OCI-LY1 (cell line): ENCODE measurements at regions not wholly inside any gene's neighbourhood (a gene's known extent, or its start where the extent isn't known, plus 50 kb on each side); places are given as distances from the start of the nearest gene placed in this dataset.

Experiments used
- H2AFZ ChIP-seq: fragments of 200-600 bp; sonication (generic), shearing (Covaris generic); 2 replicates; pipeline ENCODE4 v1.6.0; 2014; ENCODE audit warnings: antibody characterized with exemption, mild to moderate bottlenecking, low read length
- H3F3A ChIP-seq: fragments of 200-600 bp; sonication (generic), shearing (Covaris generic); 2 replicates; pipeline ENCODE4 v1.6.0; 2014; ENCODE audit warnings: mild to moderate bottlenecking, antibody characterized with exemption, low read length, moderate library complexity; ENCODE audit not compliant: insufficient read depth
- H3K27ac ChIP-seq: fragments of 200-600 bp; sonication (generic); 2 replicates; pipeline ENCODE4 v1.5.1; 2014; ENCODE audit warnings: low read length, mixed run types, mild to moderate bottlenecking, low read depth; ENCODE audit not compliant: poor library complexity, severe bottlenecking
- H3K27me3 ChIP-seq: fragments of 200-600 bp; sonication (generic); 2 replicates; pipeline ENCODE4 v1.6.0; 2014; ENCODE audit warnings: antibody characterized with exemption, mild to moderate bottlenecking, low read length, moderate library complexity; ENCODE audit not compliant: insufficient read depth
- H3K36me3 ChIP-seq: fragments of 200-600 bp; sonication (generic); 2 replicates; pipeline ENCODE4 v1.6.1; 2014; ENCODE audit warnings: mild to moderate bottlenecking, antibody characterized with exemption, low read length, moderate library complexity, mixed read lengths; ENCODE audit not compliant: insufficient read depth
- H3K4me1 ChIP-seq: fragments of 200-600 bp; sonication (generic); 2 replicates; pipeline ENCODE4 v1.5.1; 2014; ENCODE audit warnings: mild to moderate bottlenecking, low read length, moderate library complexity; ENCODE audit not compliant: insufficient read depth, severe bottlenecking
- H3K4me2 ChIP-seq: fragments of 200-600 bp; sonication (generic), shearing (Covaris generic); 2 replicates; pipeline ENCODE4 v1.6.1; 2014; ENCODE audit warnings: low read length
- H3K4me3 ChIP-seq: fragments of 200-600 bp; sonication (generic); 2 replicates; pipeline ENCODE4 v1.5.1; 2014; ENCODE audit warnings: low read length, low read depth, mild to moderate bottlenecking, mixed read lengths; ENCODE audit not compliant: poor library complexity, severe bottlenecking
- H3K79me2 ChIP-seq: fragments of 200-600 bp; shearing (Covaris generic); 2 replicates; pipeline ENCODE4 v1.6.1; 2016; ENCODE audit warnings: mixed run types, low read length, mixed read lengths; ENCODE audit not compliant: insufficient read depth
- H3K9ac ChIP-seq: fragments of 200-600 bp; sonication (generic), shearing (Covaris generic); 2 replicates; pipeline ENCODE4 v1.6.1; 2014; ENCODE audit warnings: mild to moderate bottlenecking, low read length, mixed read lengths
- H3K9me2 ChIP-seq: fragments of 200-600 bp; sonication (generic), shearing (Covaris generic); 2 replicates; pipeline ENCODE4 v1.6.1; 2014; ENCODE audit warnings: low read depth, mild to moderate bottlenecking, low read length, mixed read lengths
- H3K9me3 ChIP-seq: fragments of 200-600 bp; shearing (Covaris generic); 2 replicates; pipeline ENCODE4 v1.6.1; 2014; ENCODE audit warnings: low read length, mixed read lengths
- H4K20me1 ChIP-seq: fragments of 200-600 bp; sonication (generic), shearing (Covaris generic); 2 replicates; pipeline ENCODE4 v1.6.0; 2016; ENCODE audit warnings: mild to moderate bottlenecking, low read length; ENCODE audit not compliant: insufficient read depth
- EZH2 ChIP-seq: fragments of 200-600 bp; sonication (generic), shearing (Covaris generic); IDR thresholded peaks from 2 replicates; pipeline ENCODE4 v1.8.0; 2017; ENCODE audit warnings: borderline replicate concordance, mixed run types, mild to moderate bottlenecking, antibody characterized with exemption, low read length, moderate library complexity, mixed read lengths
- TF ChIP-seq, protein P1 (sequence below): fragments of 200-600 bp; sonication (generic), shearing (Covaris generic); IDR thresholded peaks from 2 replicates; pipeline ENCODE4 v1.5.1; 2017; ENCODE audit warnings: mild to moderate bottlenecking, antibody characterized with exemption, low read length, moderate library complexity, mixed read lengths

DNA sequence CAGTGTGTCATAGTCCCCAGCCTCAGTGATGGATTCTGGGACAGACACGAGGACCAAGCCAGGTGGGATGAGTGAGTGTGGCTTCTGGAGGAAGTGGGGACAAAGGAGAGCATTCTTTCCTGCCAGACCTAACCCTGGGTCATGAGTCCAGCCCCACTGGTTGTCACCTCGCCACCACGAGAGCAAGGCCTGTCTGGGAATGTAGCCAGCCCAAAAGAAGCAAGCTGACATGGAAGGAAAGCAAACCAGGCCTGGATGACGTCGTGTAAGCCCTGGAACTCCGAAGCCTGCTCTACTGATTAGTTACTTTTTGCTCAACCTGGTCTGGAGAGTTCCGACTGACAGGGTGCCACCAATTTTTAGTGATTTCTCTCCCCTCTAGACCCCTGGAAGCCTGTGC, 105.9 kb downstream of the SINHCAF start:
- no peaks in the 10 kb centered on the region for H3K27me3 ChIP-seq
- no peaks in the 10 kb centered on the region for H3K79me2 ChIP-seq
- H3K9me2 ChIP-seq, result no peaks in the 10 kb centered on the region
- H3K27ac ChIP-seq, result no peak overlapping the region
- no peak overlapping the region for H2AFZ ChIP-seq
- no peak overlapping the region for H3K4me3 ChIP-seq
- no peaks in the 10 kb centered on the region for H4K20me1 ChIP-seq
- no peak overlapping the region for H3K9ac ChIP-seq
- no peaks in the 10 kb centered on the region for H3K36me3 ChIP-seq
- no peaks in the 10 kb centered on the region for H3K9me3 ChIP-seq
- H3F3A ChIP-seq, result no peaks in the 10 kb centered on the region
- TF ChIP-seq, protein P1, sequence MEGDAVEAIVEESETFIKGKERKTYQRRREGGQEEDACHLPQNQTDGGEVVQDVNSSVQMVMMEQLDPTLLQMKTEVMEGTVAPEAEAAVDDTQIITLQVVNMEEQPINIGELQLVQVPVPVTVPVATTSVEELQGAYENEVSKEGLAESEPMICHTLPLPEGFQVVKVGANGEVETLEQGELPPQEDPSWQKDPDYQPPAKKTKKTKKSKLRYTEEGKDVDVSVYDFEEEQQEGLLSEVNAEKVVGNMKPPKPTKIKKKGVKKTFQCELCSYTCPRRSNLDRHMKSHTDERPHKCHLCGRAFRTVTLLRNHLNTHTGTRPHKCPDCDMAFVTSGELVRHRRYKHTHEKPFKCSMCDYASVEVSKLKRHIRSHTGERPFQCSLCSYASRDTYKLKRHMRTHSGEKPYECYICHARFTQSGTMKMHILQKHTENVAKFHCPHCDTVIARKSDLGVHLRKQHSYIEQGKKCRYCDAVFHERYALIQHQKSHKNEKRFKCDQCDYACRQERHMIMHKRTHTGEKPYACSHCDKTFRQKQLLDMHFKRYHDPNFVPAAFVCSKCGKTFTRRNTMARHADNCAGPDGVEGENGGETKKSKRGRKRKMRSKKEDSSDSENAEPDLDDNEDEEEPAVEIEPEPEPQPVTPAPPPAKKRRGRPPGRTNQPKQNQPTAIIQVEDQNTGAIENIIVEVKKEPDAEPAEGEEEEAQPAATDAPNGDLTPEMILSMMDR, result no peak
- no peak for TF ChIP-seq EZH2
- no peaks in the 10 kb centered on the region for H3K4me1 ChIP-seq
- H3K4me2 ChIP-seq, result no peak overlapping the region

DNA sequence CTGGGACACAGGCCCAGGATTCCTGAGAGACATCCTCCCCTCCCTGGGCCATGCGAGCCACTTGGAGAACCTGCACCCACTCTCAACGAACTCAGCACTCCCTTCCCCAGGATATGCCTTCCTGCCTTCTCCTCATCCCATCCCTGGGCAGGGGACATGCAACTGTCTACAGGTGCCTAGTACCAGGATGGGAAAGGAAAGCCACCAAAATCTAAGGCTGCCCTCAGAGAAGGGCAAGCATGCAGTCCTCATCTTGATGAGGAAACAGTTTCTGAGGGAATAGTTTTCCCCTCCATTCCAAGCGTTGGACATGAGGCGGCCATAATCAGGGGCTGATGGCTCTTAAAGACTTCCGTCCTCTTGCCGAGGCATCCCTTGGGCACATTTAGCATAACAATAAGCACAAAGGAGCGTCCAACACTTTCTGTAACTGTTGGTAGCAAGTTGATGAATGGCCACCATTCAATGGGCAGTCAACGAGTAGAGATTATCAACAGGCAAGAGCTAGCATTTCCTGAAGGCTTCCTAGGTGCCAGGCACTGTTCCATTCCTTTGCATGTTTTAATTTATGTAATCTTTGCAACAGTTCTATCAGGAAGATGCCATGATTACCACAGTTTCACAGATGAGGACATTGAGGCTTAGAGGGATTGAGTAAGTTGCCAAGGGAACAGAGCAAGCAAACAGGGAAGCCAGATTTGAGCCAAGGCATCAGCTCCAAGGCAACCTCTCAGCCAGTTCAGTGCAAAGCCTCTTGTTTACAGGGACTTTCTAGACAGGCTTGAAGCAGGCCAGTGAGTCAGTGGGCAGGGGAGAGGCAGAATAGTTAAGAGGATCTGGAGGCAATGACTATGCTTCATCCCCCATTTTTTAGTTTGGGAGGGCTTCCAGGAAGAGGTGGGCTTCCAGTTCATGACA, 105.1 kb downstream of the SINHCAF start:
- H3K9me3 ChIP-seq, result no peaks in the 10 kb centered on the region
- H3K9ac ChIP-seq, result no peak overlapping the region
- no peaks in the 10 kb centered on the region for H4K20me1 ChIP-seq
- H3K4me2 ChIP-seq, result no peak overlapping the region
- no peaks in the 10 kb centered on the region for H3K36me3 ChIP-seq
- no peak overlapping the region for H3K4me3 ChIP-seq
- H3K79me2 ChIP-seq, result no peaks in the 10 kb centered on the region
- no peak for TF ChIP-seq EZH2
- TF ChIP-seq, protein P1, result no peak
- no peak overlapping the region for H3K27ac ChIP-seq
- H3K27me3 ChIP-seq, result no peaks in the 10 kb centered on the region
- H2AFZ ChIP-seq, result no peak overlapping the region
- H3F3A ChIP-seq, result no peaks in the 10 kb centered on the region
- no peaks in the 10 kb centered on the region for H3K4me1 ChIP-seq
- H3K9me2 ChIP-seq, result no peaks in the 10 kb centered on the region

DNA sequence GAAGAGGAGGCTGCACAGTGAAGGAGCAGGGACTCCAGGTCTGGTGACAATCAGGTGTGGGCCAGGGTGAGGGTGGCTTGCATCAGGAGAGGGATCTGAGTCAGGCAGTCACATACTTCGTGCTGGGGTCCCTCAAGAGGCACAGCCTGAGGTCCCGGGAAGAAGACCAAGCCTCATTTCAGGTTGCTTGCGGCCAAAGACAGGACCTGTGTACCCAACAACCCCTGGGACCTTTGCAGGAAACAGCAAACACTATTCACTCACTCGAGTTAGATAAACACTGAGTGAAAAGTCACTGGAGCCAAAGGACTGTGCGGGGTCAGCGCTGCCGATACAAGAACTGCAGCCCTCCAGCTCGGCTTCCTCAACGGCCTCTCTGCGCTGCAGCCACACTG, 104.4 kb downstream of the SINHCAF start:
- Histone ChIP-seq H3K4me1 (no peaks in the 10 kb centered on the region), H3K79me2 (no peaks in the 10 kb centered on the region), H3F3A (no peaks in the 10 kb centered on the region), H3K9ac (no peak overlapping the region), H3K36me3 (no peaks in the 10 kb centered on the region), H3K9me3 (no peaks in the 10 kb centered on the region), H3K9me2 (no peaks in the 10 kb centered on the region), H3K4me2 (no peak overlapping the region), H3K27ac (no peak overlapping the region), H3K4me3 (no peak overlapping the region), H2AFZ (no peak overlapping the region), H4K20me1 (no peaks in the 10 kb centered on the region), H3K27me3 (no peaks in the 10 kb centered on the region)
- TF ChIP-seq EZH2, result no peak
- TF ChIP-seq, protein P1, result no peak
